ENCODE measurements at regions not wholly inside any gene's neighbourhood (a gene's known extent, or its start where the extent isn't known, plus 50 kb on each side); places are given as distances from the start of the nearest gene placed in this dataset.

GRCh38 chr11:104653407-104653806, 244.9 kb downstream of the CASP12 start:
- no peak overlapping the region for H2BK120ac ChIP-seq (ENCODE audit: low read depth, low read length)
- peak overlapping the region in 1 of 2 experiments; percentile 50 for H3K4me3 ChIP-seq (ENCODE audit: insufficient read depth in 1 of 2, low read depth in 1 of 2, low read length in 2 of 2)
- H2BK5ac ChIP-seq (ENCODE audit: low read depth, low read length, poor library complexity, severe bottlenecking), result no peak overlapping the region
- H4K8ac ChIP-seq (ENCODE audit: low read length), result no peak overlapping the region
- no peak overlapping the region for H2BK15ac ChIP-seq (ENCODE audit: low read depth, poor library complexity, severe bottlenecking)
- H3K4ac ChIP-seq (ENCODE audit: low read depth in 1 of 2, low read length in 2 of 2), result no peak overlapping the region
- no peak overlapping the region for H2AK5ac ChIP-seq (ENCODE audit: low read length, severe bottlenecking)
- H3K18ac ChIP-seq (ENCODE audit: low read depth in 1 of 2, low read length in 2 of 2), result no peak overlapping the region
- no peak overlapping the region for H3K14ac ChIP-seq (ENCODE audit: low read length in 2 of 2)
- no peak overlapping the region for H3K4me2 ChIP-seq (ENCODE audit: low read length, poor library complexity, severe bottlenecking)
- H4K91ac ChIP-seq (ENCODE audit: low read length), result no peak overlapping the region
- H3K27ac ChIP-seq (ENCODE audit: low read length, poor library complexity, severe bottlenecking), result no peak overlapping the region
- H3K79me1 ChIP-seq (replicated peaks; ENCODE audit: low read length, poor library complexity, severe bottlenecking), result no peaks in the 10 kb centered on the region
- H3K9me3 ChIP-seq (ENCODE audit: control insufficient read depth, low read length), result no peaks in the 10 kb centered on the region
- H3K4me1 ChIP-seq (ENCODE audit: control insufficient read depth, insufficient read depth, low read depth, low read length), result no peaks in the 10 kb centered on the region
- H3K23ac ChIP-seq (ENCODE audit: low read length in 2 of 2), result no peak overlapping the region
- no peak overlapping the region for H2AFZ ChIP-seq (ENCODE audit: low read depth, low read length)
- 50% methylated on average over 5 of the region's 5 CpGs for WGBS
- peak; percentile 50 for DNase-seq
- no peaks in the 10 kb centered on the region for H3K27me3 ChIP-seq (ENCODE audit: control insufficient read depth in 1 of 2, insufficient read depth in 1 of 2, low read length in 2 of 2)
- no peak overlapping the region for H3K9ac ChIP-seq (ENCODE audit: low read length)
- no peak overlapping the region for H2BK12ac ChIP-seq (ENCODE audit: low read length in 2 of 2)
- H3K36me3 ChIP-seq (ENCODE audit: control insufficient read depth in 1 of 2, insufficient read depth in 2 of 2, low read depth in 1 of 2, low read length in 2 of 2), result no peaks in the 10 kb centered on the region

DNA sequence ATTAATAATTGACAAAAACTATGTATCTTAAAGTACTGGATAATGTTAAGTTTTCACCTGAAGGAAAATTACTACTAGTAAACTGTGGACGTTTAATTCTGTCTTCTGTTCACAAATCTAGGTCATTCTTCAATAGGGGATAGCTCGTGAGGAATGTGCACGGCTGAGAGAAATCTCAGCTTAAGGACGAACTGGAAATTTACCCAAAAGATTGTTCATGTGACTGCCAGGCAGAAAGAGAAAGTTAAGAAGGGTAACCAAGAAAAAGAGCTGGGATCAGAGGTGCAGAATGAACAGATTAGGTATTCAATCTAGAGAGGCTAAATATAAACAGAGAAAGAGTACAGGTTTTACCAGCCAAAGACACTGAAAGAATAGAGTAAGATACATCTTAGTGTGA, 245.3 kb downstream of the CASP12 start:
- no peak overlapping the region for H3K27ac ChIP-seq (ENCODE audit: low read length, poor library complexity, severe bottlenecking)
- 81% methylated on average over 4 of the region's 4 CpGs for WGBS

GRCh38 chr11:104650234-104650633, 248.0 kb downstream of the CASP12 start:
- H3K4ac ChIP-seq (ENCODE audit: low read depth in 1 of 2, low read length in 2 of 2), result no peak overlapping the region
- H2BK15ac ChIP-seq (ENCODE audit: low read depth, poor library complexity, severe bottlenecking), result no peak overlapping the region
- H2BK5ac ChIP-seq (ENCODE audit: low read depth, low read length, poor library complexity, severe bottlenecking), result no peak overlapping the region
- H3K9ac ChIP-seq (ENCODE audit: low read length), result no peak overlapping the region
- no peaks in the 10 kb centered on the region for H3K79me1 ChIP-seq (replicated peaks; ENCODE audit: low read length, poor library complexity, severe bottlenecking)
- no peak overlapping the region for H4K91ac ChIP-seq (ENCODE audit: low read length)
- no peak overlapping the region for H2BK120ac ChIP-seq (ENCODE audit: low read depth, low read length)
- no peak overlapping the region for H3K27ac ChIP-seq (ENCODE audit: low read length, poor library complexity, severe bottlenecking)
- no peak overlapping the region for H4K8ac ChIP-seq (ENCODE audit: low read length)
- WGBS, result 96% methylated on average over 5 of the region's 5 CpGs
- H3K18ac ChIP-seq (ENCODE audit: low read depth in 1 of 2, low read length in 2 of 2), result no peak overlapping the region
- H3K27me3 ChIP-seq (ENCODE audit: control insufficient read depth in 1 of 2, insufficient read depth in 1 of 2, low read length in 2 of 2), result no peaks in the 10 kb centered on the region
- H3K14ac ChIP-seq (ENCODE audit: low read length in 2 of 2), result no peak overlapping the region
- H2AFZ ChIP-seq (ENCODE audit: low read depth, low read length), result no peak overlapping the region
- no peak overlapping the region for H3K4me3 ChIP-seq (ENCODE audit: insufficient read depth in 1 of 2, low read depth in 1 of 2, low read length in 2 of 2)
- no peak overlapping the region for H2AK5ac ChIP-seq (ENCODE audit: low read length, severe bottlenecking)
- H3K9me3 ChIP-seq (ENCODE audit: control insufficient read depth, low read length), result no peaks in the 10 kb centered on the region
- H3K23ac ChIP-seq (ENCODE audit: low read length in 2 of 2), result no peak overlapping the region
- no peak for DNase-seq
- H2BK12ac ChIP-seq (ENCODE audit: low read length in 2 of 2), result no peak overlapping the region
- no peaks in the 10 kb centered on the region for H3K4me1 ChIP-seq (ENCODE audit: control insufficient read depth, insufficient read depth, low read depth, low read length)
- H3K4me2 ChIP-seq (ENCODE audit: low read length, poor library complexity, severe bottlenecking), result no peak overlapping the region
- no peaks in the 10 kb centered on the region for H3K36me3 ChIP-seq (ENCODE audit: control insufficient read depth in 1 of 2, insufficient read depth in 2 of 2, low read depth in 1 of 2, low read length in 2 of 2)

More for the DNA sequence above, 245.3 kb downstream of the CASP12 start:
- Histone ChIP-seq H3K14ac (ENCODE audit: low read length in 2 of 2) (no peak overlapping the region), H3K79me1 (replicated peaks; ENCODE audit: low read length, poor library complexity, severe bottlenecking) (no peaks in the 10 kb centered on the region), H2BK15ac (ENCODE audit: low read depth, poor library complexity, severe bottlenecking) (no peak overlapping the region), H2BK120ac (ENCODE audit: low read depth, low read length) (no peak overlapping the region), H3K4ac (ENCODE audit: low read depth in 1 of 2, low read length in 2 of 2) (no peak overlapping the region), H2BK12ac (ENCODE audit: low read length in 2 of 2) (no peak overlapping the region), H3K4me3 (ENCODE audit: insufficient read depth in 1 of 2, low read depth in 1 of 2, low read length in 2 of 2) (peak overlapping the region in 1 of 2 experiments; percentile 50), H2AK5ac (ENCODE audit: low read length, severe bottlenecking) (no peak overlapping the region), H3K4me2 (ENCODE audit: low read length, poor library complexity, severe bottlenecking) (no peak overlapping the region), H2BK5ac (ENCODE audit: low read depth, low read length, poor library complexity, severe bottlenecking) (no peak overlapping the region), H3K9ac (ENCODE audit: low read length) (no peak overlapping the region), H3K36me3 (ENCODE audit: control insufficient read depth in 1 of 2, insufficient read depth in 2 of 2, low read depth in 1 of 2, low read length in 2 of 2) (no peaks in the 10 kb centered on the region), H3K9me3 (ENCODE audit: control insufficient read depth, low read length) (no peaks in the 10 kb centered on the region), H3K4me1 (ENCODE audit: control insufficient read depth, insufficient read depth, low read depth, low read length) (no peaks in the 10 kb centered on the region), H4K91ac (ENCODE audit: low read length) (no peak overlapping the region), H4K8ac (ENCODE audit: low read length) (no peak overlapping the region), H2AFZ (ENCODE audit: low read depth, low read length) (no peak overlapping the region), H3K27me3 (ENCODE audit: control insufficient read depth in 1 of 2, insufficient read depth in 1 of 2, low read length in 2 of 2) (no peaks in the 10 kb centered on the region), H3K18ac (ENCODE audit: low read depth in 1 of 2, low read length in 2 of 2) (no peak overlapping the region), H3K23ac (ENCODE audit: low read length in 2 of 2) (no peak overlapping the region)
- no peak for DNase-seq

DNA sequence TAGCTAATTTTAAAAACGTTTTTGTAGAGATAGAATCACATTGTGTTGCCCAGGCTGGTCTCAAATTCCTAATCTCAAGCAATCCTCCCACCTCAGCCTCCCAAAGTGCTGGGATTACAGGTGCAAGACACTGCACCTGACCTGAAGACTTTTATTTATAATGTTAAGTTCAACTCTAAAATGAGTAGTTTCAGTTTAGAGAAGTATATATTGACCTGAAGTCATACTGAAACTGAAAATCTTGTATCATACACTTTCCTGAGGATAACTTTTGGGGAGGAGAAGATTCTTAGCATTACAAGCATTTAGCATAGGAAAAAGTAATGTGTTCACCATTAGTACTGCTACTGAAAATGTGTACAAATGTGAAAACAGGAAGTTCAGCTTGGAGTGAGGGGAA, 249.3 kb downstream of the CASP12 start:
- H3K27ac ChIP-seq (ENCODE audit: low read length, poor library complexity, severe bottlenecking), result no peak overlapping the region
- H4K8ac ChIP-seq (ENCODE audit: low read length), result no peak overlapping the region
- H2BK120ac ChIP-seq (ENCODE audit: low read depth, low read length), result no peak overlapping the region
- no peak overlapping the region for H2BK5ac ChIP-seq (ENCODE audit: low read depth, low read length, poor library complexity, severe bottlenecking)
- H3K4me3 ChIP-seq (ENCODE audit: insufficient read depth in 1 of 2, low read depth in 1 of 2, low read length in 2 of 2), result no peak overlapping the region
- no peak overlapping the region for H2BK15ac ChIP-seq (ENCODE audit: low read depth, poor library complexity, severe bottlenecking)
- no peak overlapping the region for H2AK5ac ChIP-seq (ENCODE audit: low read length, severe bottlenecking)
- H4K91ac ChIP-seq (ENCODE audit: low read length), result no peak overlapping the region
- H3K79me1 ChIP-seq (replicated peaks; ENCODE audit: low read length, poor library complexity, severe bottlenecking), result no peaks in the 10 kb centered on the region
- no peaks in the 10 kb centered on the region for H3K36me3 ChIP-seq (ENCODE audit: control insufficient read depth in 1 of 2, insufficient read depth in 2 of 2, low read depth in 1 of 2, low read length in 2 of 2)
- no peak overlapping the region for H3K4ac ChIP-seq (ENCODE audit: low read depth in 1 of 2, low read length in 2 of 2)
- no peak overlapping the region for H3K14ac ChIP-seq (ENCODE audit: low read length in 2 of 2)
- no peaks in the 10 kb centered on the region for H3K4me1 ChIP-seq (ENCODE audit: control insufficient read depth, insufficient read depth, low read depth, low read length)
- H2AFZ ChIP-seq (ENCODE audit: low read depth, low read length), result no peak overlapping the region
- no peak overlapping the region for H3K18ac ChIP-seq (ENCODE audit: low read depth in 1 of 2, low read length in 2 of 2)
- no peaks in the 10 kb centered on the region for H3K27me3 ChIP-seq (ENCODE audit: control insufficient read depth in 1 of 2, insufficient read depth in 1 of 2, low read length in 2 of 2)
- H3K23ac ChIP-seq (ENCODE audit: low read length in 2 of 2), result no peak overlapping the region
- no peak overlapping the region for H3K4me2 ChIP-seq (ENCODE audit: low read length, poor library complexity, severe bottlenecking)
- H3K9me3 ChIP-seq (ENCODE audit: control insufficient read depth, low read length), result no peaks in the 10 kb centered on the region
- H3K9ac ChIP-seq (ENCODE audit: low read length), result no peak overlapping the region
- WGBS, result no CpG with 5 or more reads among the region's 1 CpG
- H2BK12ac ChIP-seq (ENCODE audit: low read length in 2 of 2), result no peak overlapping the region
- DNase-seq, result no peak
